ENCODE measurements at regions not wholly inside any gene's neighbourhood (a gene's known extent, or its start where the extent isn't known, plus 50 kb on each side); places are given as distances from the start of the nearest gene placed in this dataset.

DNA sequence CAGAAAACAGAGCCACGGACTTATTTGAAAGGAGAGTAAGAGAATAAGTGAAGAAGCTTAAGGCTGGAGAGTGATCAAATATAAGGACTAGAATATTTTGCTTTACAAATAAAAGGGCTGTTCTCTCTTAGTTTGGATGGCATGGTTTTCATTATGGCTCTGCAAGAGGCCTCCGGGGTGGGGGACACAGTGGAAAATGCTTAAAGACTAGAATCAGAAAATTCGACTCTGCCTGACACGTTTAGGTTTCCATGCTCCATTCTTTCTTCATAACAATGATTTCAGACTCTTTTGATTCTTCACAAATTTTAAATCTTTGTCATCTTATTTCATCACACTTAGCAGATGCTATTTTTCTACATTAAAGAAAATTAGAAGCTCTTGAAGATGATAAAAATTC, 632.4 kb upstream of the BOD1L1 start:
- TF ChIP-seq POLR2AphosphoS5 (IDR thresholded peaks at IDR 0.05; ENCODE audit: low read depth, low read length) (no peak), CHD2 (IDR thresholded peaks at IDR 0.05; ENCODE audit: low read length) (no peak), NRF1 (IDR thresholded peaks at IDR 0.05; ENCODE audit: low read depth, low read length) (no peak), RFX5 (IDR thresholded peaks at IDR 0.05; ENCODE audit: borderline replicate concordance, low read depth, low read length) (no peak), POLR2A (IDR thresholded peaks at IDR 0.05; ENCODE audit: control extremely low read depth in 1 of 2, low read depth in 2 of 2, low read length in 2 of 2) (no peak), TAF1 (IDR thresholded peaks at IDR 0.05; ENCODE audit: low read depth, low read length) (no peak), RAD21 (IDR thresholded peaks at IDR 0.05 in 1 of 2, conservative IDR thresholded peaks at IDR 0.05 in 1 of 2; ENCODE audit: low read depth in 2 of 2, low read length in 2 of 2) (no peak), YY1 (IDR thresholded peaks at IDR 0.05; ENCODE audit: low read depth, low read length) (no peak), JUND (IDR thresholded peaks at IDR 0.05; ENCODE audit: low read length) (no peak), EZH2 (IDR thresholded peaks at IDR 0.05; ENCODE audit: low read depth, low read length, severe bottlenecking) (no peak)
- TF ChIP-seq, protein P1, sequence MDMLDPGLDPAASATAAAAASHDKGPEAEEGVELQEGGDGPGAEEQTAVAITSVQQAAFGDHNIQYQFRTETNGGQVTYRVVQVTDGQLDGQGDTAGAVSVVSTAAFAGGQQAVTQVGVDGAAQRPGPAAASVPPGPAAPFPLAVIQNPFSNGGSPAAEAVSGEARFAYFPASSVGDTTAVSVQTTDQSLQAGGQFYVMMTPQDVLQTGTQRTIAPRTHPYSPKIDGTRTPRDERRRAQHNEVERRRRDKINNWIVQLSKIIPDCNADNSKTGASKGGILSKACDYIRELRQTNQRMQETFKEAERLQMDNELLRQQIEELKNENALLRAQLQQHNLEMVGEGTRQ (IDR thresholded peaks at IDR 0.05; ENCODE audit: low read length), result no peak
- TF ChIP-seq, protein P2, sequence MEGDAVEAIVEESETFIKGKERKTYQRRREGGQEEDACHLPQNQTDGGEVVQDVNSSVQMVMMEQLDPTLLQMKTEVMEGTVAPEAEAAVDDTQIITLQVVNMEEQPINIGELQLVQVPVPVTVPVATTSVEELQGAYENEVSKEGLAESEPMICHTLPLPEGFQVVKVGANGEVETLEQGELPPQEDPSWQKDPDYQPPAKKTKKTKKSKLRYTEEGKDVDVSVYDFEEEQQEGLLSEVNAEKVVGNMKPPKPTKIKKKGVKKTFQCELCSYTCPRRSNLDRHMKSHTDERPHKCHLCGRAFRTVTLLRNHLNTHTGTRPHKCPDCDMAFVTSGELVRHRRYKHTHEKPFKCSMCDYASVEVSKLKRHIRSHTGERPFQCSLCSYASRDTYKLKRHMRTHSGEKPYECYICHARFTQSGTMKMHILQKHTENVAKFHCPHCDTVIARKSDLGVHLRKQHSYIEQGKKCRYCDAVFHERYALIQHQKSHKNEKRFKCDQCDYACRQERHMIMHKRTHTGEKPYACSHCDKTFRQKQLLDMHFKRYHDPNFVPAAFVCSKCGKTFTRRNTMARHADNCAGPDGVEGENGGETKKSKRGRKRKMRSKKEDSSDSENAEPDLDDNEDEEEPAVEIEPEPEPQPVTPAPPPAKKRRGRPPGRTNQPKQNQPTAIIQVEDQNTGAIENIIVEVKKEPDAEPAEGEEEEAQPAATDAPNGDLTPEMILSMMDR (IDR thresholded peaks at IDR 0.05; ENCODE audit: control extremely low read depth in 1 of 3, insufficient read depth in 1 of 3, low read depth in 1 of 3, low read length in 3 of 3), result no peak
- TF ChIP-seq, protein P3, sequence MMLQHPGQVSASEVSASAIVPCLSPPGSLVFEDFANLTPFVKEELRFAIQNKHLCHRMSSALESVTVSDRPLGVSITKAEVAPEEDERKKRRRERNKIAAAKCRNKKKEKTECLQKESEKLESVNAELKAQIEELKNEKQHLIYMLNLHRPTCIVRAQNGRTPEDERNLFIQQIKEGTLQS (IDR thresholded peaks at IDR 0.05; ENCODE audit: insufficient read depth, low read depth, low read length), result no peak
- TF ChIP-seq, protein P4, sequence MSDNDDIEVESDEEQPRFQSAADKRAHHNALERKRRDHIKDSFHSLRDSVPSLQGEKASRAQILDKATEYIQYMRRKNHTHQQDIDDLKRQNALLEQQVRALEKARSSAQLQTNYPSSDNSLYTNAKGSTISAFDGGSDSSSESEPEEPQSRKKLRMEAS (IDR thresholded peaks at IDR 0.05), result no peak

Measured in H1 (cell line).